Glutamatergic neuron (in vitro differentiated cells): ENCODE measurements at regions not wholly inside any gene's neighbourhood (a gene's known extent, or its start where the extent isn't known, plus 50 kb on each side); places are given as distances from the start of the nearest gene placed in this dataset.
"Not testable (repeated sequence)": the region's sequence is repeated elsewhere in the genome, so short reads cannot be mapped to it uniquely, and the experiment has no call there.

Experiments used
- DNase-seq: peaks from one replicate; pipeline ENCODE4 v3.0.0; 2022
- H3K27ac Mint-ChIP-seq: one replicate; pipeline ENCODE4 v1.8.0; 2020; ENCODE audit warnings: mild to moderate bottlenecking, mixed read lengths, inconsistent platforms; ENCODE audit not compliant: unreplicated experiment
- H3K27me3 Mint-ChIP-seq: one replicate; pipeline ENCODE4 v1.8.0; 2020; ENCODE audit warnings: mild to moderate bottlenecking, moderate library complexity, mixed read lengths, inconsistent platforms; ENCODE audit not compliant: unreplicated experiment
- H3K36me3 Mint-ChIP-seq: one replicate; pipeline ENCODE4 v1.8.0; 2020; ENCODE audit warnings: mild to moderate bottlenecking, mixed read lengths, inconsistent platforms; ENCODE audit not compliant: unreplicated experiment
- H3K4me1 Mint-ChIP-seq: one replicate; pipeline ENCODE4 v1.8.0; 2020; ENCODE audit warnings: mild to moderate bottlenecking, low read depth, mixed read lengths, inconsistent platforms; ENCODE audit not compliant: unreplicated experiment
- H3K4me3 Mint-ChIP-seq: one replicate; pipeline ENCODE4 v1.8.0; 2020; ENCODE audit warnings: mild to moderate bottlenecking, mixed read lengths, inconsistent platforms; ENCODE audit not compliant: unreplicated experiment
- H3K9me3 Mint-ChIP-seq: one replicate; pipeline ENCODE4 v1.8.0; 2020; ENCODE audit warnings: mild to moderate bottlenecking, moderate library complexity, mixed read lengths, inconsistent platforms; ENCODE audit not compliant: unreplicated experiment
- CTCF ChIP-seq: fragments of 200-600 bp; sonication (generic); IDR thresholded peaks from one replicate; pipeline ENCODE4 v1.5.0; 2021; ENCODE audit not compliant: partially characterized antibody, unreplicated experiment

GRCh38 chr1:47537966-47538365 lies 100.1 kb downstream of the FOXD2 start:
- Mint-ChIP-seq H3K27me3 (peaks cover 5% of the 10 kb centered on the region), H3K9me3 (no peaks in the 10 kb centered on the region), H3K4me3 (no peak overlapping the region), H3K27ac (no peak overlapping the region), H3K4me1 (peaks cover 13% of the 10 kb centered on the region), H3K36me3 (peaks cover 11% of the 10 kb centered on the region)
- TF ChIP-seq CTCF, result no peak
- DNase-seq, result no peak

DNA sequence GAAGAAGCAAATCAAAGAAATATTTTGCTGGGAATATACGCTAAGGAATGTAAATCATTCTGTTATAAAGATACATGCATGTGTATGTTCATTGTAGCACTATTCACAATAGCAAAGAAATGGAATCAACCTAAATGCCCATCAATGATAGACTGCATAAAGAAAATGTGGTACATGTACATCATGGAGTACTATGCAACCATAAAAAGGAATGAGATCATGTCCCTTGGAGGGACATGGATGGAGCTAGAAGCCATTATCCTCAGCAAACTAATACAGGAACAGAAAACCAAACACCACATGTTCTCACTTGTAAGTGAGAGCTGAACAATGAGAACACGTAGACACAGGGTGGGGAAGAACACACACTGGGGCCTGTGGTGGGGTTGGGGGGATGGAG lies 100.7 kb downstream of the FOXD2 start:
- not testable (repeated sequence) for H3K27me3 Mint-ChIP-seq, H3K27ac Mint-ChIP-seq, H3K9me3 Mint-ChIP-seq, H3K4me3 Mint-ChIP-seq, DNase-seq
- peaks cover 13% of the 10 kb centered on the region for H3K4me1 Mint-ChIP-seq
- H3K36me3 Mint-ChIP-seq, result peaks cover 11% of the 10 kb centered on the region

GRCh38 chr1:47541705-47542104 lies 103.9 kb downstream of the FOXD2 start:
- H3K4me3 Mint-ChIP-seq, H3K27ac Mint-ChIP-seq, H3K9me3 Mint-ChIP-seq, H3K27me3 Mint-ChIP-seq, DNase-seq, H3K4me1 Mint-ChIP-seq: not testable (repeated sequence)
- peaks cover 11% of the 10 kb centered on the region for H3K36me3 Mint-ChIP-seq

GRCh38 chr1:47543089-47543488 lies 105.2 kb downstream of the FOXD2 start:
- H3K4me1 Mint-ChIP-seq, H3K9me3 Mint-ChIP-seq, H3K27ac Mint-ChIP-seq, H3K4me3 Mint-ChIP-seq, DNase-seq: not testable (repeated sequence)
- Mint-ChIP-seq H3K27me3 (peaks cover 11% of the 10 kb centered on the region), H3K36me3 (peaks cover 11% of the 10 kb centered on the region)

DNA sequence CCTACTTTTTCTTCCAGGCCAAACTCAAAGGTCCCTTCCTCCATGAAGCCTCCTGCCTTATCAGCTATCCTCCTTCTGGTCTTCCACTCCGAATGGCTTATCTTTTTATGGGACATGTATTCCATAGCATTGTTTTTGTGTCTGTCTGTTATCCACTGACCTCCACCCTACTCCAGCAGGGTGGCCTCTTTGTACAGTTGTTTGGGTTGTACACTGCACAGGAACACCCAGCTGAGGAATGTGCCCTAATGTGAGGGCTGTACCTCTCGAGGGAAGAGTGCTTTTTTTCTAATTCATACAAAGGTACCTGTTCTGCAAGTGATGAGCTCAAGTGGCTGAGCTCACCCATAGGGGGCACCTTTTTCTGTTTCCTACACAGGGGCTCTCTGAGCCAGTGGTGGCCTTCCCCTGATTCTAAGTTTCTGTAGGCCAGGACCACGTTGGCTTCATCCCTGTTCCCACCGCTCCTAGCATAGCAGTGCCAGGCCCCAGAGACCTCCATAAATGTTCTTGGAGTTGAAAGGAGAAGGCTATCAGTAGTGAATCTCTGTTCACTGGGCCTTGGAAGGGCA lies 108.2 kb downstream of the FOXD2 start:
- Mint-ChIP-seq H3K4me3 (no peak overlapping the region), H3K9me3 (peaks cover 3% of the 10 kb centered on the region), H3K4me1 (peaks cover 9% of the 10 kb centered on the region), H3K27ac (no peak overlapping the region), H3K27me3 (peaks cover 9% of the 10 kb centered on the region), H3K36me3 (peaks cover 11% of the 10 kb centered on the region)
- TF ChIP-seq CTCF, result no peak
- DNase-seq, result no peak

DNA sequence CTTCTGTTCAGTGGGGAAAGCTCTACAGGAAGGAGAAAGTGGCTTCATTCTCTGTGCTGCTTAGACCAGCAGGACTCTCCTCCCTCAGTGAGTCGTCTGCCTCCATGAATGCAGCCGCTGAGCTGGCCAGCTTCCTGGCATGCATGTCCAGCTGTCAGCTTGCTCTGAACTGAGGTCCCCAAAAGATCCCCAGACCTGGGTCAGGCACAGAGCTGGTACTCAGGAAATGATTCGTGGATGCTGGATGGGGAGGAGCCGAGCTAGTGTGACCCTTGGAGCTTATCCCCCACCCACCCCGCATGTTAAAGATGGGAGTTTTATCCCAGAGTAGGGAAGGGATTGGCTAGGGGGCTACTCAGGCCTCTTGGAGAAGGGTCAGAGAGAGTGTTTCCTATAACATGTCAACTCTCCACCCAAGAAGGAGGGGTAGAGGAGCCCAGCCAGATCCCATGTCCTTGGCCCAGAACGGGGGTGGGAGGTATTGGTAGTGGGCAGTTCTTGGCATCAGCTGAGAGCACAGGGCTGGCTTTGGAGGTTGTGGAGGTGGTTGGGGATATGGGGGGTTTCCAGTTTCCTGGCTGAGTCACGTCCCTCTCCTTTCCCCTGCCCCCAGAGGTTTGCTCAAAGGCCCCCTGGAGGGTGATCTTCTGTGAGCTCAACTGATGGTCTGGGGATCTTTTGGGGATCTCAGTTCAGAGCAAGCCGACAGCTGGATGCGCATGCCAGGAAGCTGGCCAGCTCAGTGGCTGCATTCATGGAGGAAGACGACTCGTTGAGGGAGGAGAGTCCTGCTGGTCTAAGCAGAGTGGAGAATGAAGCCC lies 110.1 kb downstream of the FOXD2 start:
- Mint-ChIP-seq H3K36me3 (no peaks in the 10 kb centered on the region), H3K27me3 (peaks cover 9% of the 10 kb centered on the region), H3K4me1 (peaks cover 12% of the 10 kb centered on the region), H3K9me3 (peaks cover 3% of the 10 kb centered on the region), H3K27ac (no peak overlapping the region), H3K4me3 (no peak overlapping the region)
- DNase-seq, result no peak
- no peak for TF ChIP-seq CTCF
